ENCODE measurements at regions not wholly inside any gene's neighbourhood (a gene's known extent, or its start where the extent isn't known, plus 50 kb on each side); places are given as distances from the start of the nearest gene placed in this dataset.
"Not testable (repeated sequence)": the region's sequence is repeated elsewhere in the genome, so short reads cannot be mapped to it uniquely, and the experiment has no call there.

DNA sequence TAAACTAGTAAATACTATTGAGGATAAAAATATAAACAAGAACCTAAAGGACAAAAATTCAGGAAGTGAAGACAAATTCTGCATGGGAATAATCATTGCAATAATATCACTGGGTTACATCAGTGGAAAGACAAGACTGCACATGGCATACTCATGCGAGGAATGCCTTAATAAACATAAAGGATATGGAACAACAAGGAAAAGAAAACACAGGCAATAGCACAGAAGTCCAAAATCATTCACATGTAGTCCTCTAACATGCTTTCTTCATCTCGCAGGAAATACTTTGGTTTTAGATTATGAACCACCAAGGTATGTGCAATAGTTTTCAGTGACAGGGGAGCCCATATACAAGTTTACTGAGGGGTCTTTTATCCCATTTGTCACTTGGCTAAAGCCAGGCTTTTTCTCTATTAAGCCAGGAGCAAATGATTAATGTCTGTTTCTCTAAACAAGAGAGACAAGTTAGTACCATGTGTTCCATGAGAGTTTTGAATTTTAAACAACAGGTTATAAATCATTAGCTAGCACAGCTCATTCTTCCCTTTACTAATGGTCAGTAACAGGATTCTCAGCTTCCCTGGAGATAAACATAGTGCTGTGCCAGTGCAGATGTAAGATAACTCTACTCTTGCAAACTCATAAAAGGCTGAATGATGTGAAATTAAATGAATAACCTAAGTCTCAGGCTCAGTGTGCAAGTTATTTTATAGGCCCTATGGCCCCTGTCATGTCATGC, 353.6 kb upstream of the FSIP2 start:
- no peak for DNase-seq (ENCODE audit: low spot score)

GRCh38 chr2:185388226-185388625, 350.4 kb upstream of the FSIP2 start:
- DNase-seq (ENCODE audit: low spot score), result no peak

GRCh38 chr2:185391543-185391942, 347.1 kb upstream of the FSIP2 start:
- no peak for DNase-seq (ENCODE audit: low spot score)

- DNase-seq (ENCODE audit: low spot score), result no peak
These were observed 345.5 kb upstream of the FSIP2 start for GRCh38 chr2:185393091-185393490.

- no peak for DNase-seq (ENCODE audit: low spot score)
These were observed 336.1 kb upstream of the FSIP2 start for GRCh38 chr2:185402474-185402873.

DNA sequence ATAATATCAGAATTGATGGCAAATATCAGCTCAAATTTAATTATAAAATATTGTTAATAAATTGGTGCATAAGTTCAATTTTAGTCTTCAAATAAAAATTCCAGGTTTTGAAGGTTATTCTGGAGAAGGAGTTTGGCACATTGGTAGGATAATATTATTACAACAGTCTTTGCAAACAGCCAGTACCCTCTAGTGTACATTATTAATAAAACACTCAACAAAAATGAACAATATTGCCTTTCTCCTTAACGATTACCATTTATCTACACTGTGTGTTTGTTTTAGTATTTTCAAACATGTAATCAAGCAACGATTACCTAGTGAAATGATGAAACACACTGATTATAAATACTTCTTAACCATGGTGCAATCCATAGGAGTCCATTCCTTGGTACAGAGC, 334.0 kb upstream of the FSIP2 start:
- no peak for DNase-seq (ENCODE audit: low spot score)

- DNase-seq (ENCODE audit: low spot score), result no peak
These were observed 321.5 kb upstream of the FSIP2 start for GRCh38 chr2:185417111-185417510.

DNA sequence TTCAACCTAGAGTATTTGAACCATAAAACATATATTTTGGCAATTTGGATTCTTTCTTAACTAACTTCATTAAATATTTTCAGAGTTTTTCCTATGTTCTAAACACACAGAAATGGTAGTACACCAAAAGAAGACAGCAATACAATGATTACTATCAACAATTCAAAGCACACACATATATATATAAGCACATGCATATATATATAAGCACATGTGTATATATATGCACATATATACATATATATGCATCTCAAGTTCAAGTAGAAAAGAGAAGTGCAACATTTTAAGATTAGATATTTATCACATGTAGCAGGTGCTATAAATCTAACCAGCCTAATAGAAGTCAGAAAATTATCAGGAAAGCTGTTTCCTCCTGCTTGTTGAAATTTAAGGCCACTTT, 320.9 kb upstream of the FSIP2 start:
- DNase-seq (ENCODE audit: low spot score), result no peak

DNA sequence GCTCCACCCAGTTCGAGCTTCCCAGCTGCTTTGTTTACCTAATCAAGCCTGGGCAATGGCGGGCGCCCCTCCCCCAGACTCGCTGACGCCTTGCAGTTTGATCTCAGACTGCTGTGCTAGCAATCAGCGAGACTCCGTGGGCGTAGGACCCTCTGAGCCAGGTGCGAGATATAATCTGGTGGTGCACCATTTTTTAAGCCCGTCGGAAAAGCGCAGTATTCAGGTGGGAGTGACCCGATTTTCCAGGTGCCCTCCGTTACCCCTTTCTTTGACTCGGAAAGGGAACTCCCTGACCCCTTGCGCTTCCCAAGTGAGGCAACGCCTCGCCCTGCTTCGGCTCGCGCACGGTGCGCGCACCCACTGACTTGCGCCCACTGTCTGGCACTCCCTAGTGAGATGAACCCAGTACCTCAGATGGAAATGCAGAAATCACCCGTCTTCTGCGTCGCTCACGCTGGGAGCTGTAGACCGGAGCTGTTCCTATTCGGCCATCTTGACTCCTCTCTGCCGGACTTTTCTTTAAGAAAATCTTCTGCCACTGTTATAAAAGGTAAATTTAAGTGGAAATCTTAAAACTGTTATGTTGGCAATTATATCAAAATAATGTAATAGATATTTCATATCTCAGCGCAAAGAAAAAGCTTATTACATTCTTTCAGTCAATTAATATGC, 313.5 kb upstream of the FSIP2 start:
- not testable (repeated sequence) for DNase-seq (ENCODE audit: low spot score)

- DNase-seq (ENCODE audit: low spot score), result no peak
These were observed 310.6 kb upstream of the FSIP2 start for GRCh38 chr2:185428000-185428399.

GRCh38 chr2:185433824-185434223, 304.8 kb upstream of the FSIP2 start:
- no peak for DNase-seq (ENCODE audit: low spot score)

- no peak for DNase-seq (ENCODE audit: low spot score)
These were observed 301.7 kb upstream of the FSIP2 start for GRCh38 chr2:185436787-185437372.

- no peak for DNase-seq (ENCODE audit: low spot score)
These were observed 297.1 kb upstream of the FSIP2 start for GRCh38 chr2:185441486-185442005.

DNA sequence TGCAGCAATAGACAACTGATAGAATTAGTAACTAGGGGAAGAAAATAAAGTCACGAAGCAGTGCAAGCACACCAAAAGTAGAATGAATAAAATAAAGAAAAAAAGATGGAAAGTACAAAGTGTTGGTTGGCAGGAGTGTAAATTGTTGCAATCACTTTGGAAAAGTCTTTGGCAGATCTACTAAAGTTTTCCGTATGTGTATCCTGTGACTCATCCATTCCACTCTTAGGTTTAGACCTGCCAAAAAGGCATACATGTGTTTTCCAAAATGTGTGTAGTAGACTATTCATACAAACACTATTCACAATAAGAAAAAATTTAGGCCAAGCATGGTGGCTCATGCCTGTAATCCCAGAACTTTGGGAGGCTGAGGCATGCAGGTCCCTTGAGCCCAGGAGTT, 282.1 kb upstream of the FSIP2 start:
- DNase-seq (ENCODE audit: low spot score), result no peak

GRCh38 chr2:185463481-185463880, 275.1 kb upstream of the FSIP2 start:
- DNase-seq (ENCODE audit: low spot score), result no peak

GRCh38 chr2:185466915-185467314, 271.7 kb upstream of the FSIP2 start:
- no peak for DNase-seq (ENCODE audit: low spot score)

DNA sequence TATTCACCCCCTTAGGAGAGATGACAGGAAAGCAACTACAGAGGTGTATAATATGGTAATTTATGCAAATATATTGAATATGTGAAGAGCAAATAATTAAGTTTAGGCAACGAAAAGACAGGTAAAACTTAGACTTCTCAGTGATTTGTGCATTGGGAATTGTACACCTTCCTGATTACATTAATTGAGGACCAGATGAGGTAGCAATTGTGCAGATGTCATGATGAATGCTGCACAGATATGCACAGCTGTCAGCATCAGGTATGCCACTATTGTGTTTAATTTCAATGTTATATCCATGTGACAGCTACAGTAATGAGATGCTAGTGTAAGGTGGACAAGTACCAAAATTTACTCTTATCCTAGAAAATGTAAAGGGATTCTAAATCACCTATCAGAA, 267.2 kb upstream of the FSIP2 start:
- no peak for DNase-seq (ENCODE audit: low spot score)

- no peak for DNase-seq (ENCODE audit: low spot score)
These were observed 266.0 kb upstream of the FSIP2 start for GRCh38 chr2:185472574-185472973.

DNA sequence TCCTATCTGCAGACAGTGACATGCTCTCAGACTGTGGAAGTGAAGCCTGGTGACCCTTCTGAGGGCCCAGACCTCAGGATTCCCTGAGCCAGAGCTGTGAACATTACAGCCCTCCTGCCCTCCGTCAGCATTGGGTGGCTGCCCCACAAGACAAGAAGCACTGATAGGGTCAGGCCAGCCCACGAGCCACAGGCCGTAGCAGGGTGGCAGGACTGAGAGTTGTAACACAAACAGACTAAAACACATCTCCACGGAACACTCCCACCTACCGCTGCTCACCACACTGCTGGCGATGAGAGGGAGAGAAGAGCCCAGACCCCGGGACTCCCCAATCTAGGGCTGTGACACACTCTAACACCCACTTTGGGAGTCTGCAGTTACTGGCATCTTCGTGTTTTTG, 264.8 kb upstream of the FSIP2 start:
- DNase-seq (ENCODE audit: low spot score), result no peak

DNA sequence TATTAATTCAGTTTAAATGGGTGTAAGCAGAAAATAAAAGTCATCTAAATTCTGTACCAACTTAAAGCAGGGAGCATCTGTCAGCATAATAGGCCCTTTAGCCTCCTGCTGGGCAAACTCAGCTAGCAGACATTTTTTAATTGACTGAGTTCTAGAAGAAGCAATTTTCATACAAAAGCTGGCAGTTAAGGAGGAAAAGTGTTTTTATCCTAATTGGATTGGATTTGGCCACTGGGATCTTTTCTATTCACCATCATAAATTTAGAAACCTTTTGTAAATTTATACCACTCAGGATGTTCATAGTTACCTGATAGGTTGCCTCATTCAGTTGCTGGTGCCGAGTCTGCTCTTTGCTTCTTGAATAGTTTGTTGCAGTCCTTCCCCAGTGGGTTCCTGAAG, 262.7 kb upstream of the FSIP2 start:
- no peak for DNase-seq (ENCODE audit: low spot score)

- no peak for DNase-seq (ENCODE audit: low spot score)
These were observed 261.2 kb upstream of the FSIP2 start for GRCh38 chr2:185477452-185477851.

GRCh38 chr2:185484602-185485001, 254.0 kb upstream of the FSIP2 start:
- no peak for DNase-seq (ENCODE audit: low spot score)

GRCh38 chr2:185502351-185502750, 236.3 kb upstream of the FSIP2 start:
- no peak for DNase-seq (ENCODE audit: low spot score)
